HG02981 (cell line): ENCODE measurements at regions not wholly inside any gene's neighbourhood (a gene's known extent, or its start where the extent isn't known, plus 50 kb on each side); places are given as distances from the start of the nearest gene placed in this dataset.

Source experiments
- ATAC-seq: cut with Tn5 transposase; IDR thresholded peaks from one replicate; pipeline ENCODE4 v1.9.1; 2021; ENCODE audit warnings: mild to moderate bottlenecking, moderate library complexity; ENCODE audit not compliant: unreplicated experiment

DNA sequence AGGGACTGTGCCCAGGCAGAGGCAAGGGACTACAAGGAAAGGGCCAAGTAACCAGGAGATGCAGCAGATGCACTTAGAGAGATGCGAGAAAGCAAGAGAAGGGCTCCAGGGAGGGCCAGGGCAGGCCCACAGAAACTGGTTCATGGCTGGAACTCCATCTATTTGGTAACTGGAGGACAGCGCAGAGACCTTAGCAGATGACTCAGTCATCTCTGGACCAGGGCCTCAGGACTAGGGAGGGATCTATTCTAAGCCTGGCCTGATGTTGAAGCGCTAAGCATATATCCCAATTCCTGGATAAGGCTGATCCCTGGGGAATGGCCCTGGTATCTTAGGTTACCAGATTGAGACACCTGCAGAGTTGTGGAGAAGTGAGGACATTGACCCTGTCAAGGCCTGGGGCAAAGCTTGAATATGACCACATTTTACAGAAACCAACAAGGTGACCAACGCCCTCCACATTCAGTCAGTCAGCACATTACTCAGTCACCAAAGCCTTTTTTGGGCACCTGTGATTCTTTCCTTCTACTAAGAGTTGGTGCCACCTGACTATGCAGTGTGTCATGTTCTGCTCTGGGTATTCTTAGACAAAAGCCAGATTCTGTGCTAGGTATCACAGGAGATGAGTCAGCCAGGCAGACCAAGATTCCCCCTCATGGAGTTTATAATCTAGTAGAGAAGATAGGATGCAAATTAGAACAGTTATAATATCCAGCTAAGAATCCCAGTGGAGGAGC is 68.4 kb upstream of the SLCO3A1 start:
- no peak for ATAC-seq

DNA sequence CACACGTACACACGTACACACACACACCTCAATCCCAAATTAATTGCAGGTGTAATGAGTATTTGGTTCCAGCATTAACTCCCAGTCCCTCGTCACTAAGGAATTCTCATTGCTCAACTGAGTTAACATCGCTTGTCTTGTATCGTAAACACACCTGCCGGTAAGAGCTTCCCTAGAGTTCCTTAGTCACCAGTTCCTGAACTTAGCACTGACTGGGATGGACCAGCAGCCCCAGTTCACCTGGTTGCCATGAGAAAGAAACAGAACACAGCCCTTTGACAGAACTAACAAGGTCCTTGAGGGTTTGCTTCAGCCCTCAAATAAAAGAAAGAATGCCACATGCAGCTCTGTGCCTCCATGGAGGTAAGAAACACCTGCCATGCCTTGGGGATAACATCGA is 66.3 kb upstream of the SLCO3A1 start:
- no peak for ATAC-seq

DNA sequence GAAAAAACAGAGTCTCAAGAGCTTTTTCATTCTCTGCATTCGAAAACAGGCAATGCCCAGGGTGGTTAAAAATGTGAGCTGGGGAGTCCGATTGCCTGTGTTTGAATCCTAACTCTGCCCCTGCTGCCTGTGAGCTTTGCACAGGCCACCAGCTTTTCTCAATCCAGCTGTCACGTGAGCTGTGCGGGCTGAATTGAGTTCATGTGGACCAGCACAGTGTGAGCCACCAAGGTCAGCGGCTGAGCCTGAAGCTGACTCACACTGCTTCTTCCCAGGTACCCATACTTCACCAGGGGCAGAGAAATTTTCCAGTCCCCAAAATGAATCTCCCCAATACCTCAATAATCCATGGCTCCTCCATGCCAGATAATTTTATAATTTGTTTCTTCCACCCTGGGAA is 64.4 kb upstream of the SLCO3A1 start:
- no peak for ATAC-seq

DNA sequence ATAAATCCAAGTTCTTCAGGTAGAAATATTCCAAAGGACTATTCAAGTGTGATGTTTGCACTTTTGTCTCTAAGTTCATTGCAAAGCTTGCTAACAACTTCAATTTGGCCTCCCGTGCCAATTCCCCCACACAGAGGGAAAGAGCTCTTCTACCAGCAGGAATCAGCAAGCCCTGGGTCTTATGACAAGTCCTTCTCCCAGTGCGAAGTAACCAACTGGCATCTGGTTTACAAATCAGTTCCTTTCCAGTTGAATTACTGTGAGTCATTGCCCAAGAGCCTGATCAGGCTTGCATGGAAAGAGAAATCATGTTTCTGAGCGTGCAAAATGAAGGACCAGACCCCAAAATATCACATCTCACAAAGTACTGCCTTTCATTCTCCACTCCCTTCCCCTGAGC is 62.7 kb upstream of the SLCO3A1 start:
- ATAC-seq = no peak

DNA sequence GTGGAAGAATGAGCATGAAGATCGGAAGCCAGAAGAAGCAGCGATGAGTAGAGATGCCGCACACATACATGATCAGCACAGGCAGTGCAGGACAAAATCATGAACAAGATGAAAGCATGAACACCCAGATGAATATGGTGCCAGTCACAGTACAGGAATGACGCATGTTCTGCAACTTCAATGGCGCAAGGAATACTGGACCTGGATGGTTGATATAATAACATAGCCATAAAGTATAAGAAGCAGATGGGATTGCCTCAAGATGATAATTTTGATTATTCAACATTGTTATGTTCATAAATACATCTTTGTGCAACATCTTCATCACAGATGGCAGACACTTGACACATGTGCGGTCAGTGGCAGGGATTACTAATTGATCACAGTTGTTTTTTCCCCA is 59.7 kb upstream of the SLCO3A1 start:
- ATAC-seq = no peak

DNA sequence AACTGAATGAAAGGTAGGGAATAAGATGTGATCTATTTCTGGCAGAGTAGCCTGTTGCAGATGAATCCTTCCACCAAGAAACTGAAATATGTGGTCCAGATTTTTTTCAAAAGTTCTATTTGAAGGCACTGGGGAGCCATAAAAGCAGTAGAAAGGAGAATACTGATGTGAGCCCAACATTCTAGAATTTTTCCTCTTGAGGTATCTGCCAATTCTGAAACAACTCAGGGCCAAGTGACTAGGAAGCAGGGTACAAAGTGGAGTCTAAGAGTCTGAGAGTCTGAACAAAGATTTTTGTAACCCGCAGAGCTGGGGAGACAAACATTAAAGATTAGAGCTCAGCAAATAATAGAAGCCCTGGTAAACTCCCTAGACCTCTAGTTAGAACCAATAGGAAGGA is 58.3 kb upstream of the SLCO3A1 start:
- ATAC-seq = no peak

DNA sequence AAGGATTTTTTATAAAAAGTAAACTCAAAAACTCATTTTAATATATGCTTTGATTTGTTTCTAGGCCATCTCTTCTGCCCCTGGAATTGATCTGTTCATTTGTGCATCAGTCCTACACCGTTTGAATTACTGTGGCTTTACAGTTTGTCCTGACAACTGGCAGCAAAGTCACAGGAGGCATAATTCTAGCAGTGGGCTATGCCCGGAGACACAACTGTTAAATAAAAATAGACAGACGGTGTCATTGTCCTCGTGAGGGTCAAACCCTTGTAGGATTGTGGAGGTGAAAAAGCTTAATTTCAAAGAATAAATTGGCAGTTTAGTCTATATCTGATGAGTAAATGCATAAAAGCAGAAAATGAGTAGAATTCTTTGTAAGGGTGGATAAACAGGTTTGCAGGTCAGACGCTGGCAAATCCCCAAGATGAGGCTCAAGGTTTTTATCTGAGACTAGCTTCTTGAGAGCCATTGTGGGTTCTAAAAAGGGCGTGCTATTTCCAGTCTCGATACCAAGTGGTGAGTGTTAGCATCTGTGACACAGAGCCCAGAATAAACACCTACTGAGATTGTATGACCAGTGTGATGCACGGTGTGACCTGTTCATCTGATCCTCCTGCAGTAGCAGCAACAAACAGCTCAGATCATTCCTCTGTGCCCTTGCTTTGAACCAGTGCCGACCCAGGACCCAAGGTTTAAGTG is 51.5 kb upstream of the SLCO3A1 start:
- ATAC-seq = no peak

DNA sequence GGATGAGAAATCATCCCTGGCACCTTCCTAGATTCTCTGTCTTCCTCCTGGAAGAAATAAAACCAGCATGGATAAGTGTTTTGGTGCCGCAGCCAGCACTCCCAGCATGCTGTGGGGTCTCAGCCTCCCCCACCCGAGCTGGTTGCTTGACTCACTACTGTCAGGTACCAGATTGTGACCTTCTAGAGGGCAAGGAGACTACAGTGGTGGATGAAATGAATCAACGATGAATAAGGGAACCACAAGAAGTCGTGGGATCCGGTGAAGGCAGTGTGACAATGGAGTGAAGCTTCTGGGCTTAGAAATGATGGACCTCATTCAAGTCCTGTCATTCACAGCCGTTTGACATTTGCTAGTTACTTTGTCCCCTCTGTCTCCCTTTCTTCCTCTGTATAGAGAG is 50.2 kb upstream of the SLCO3A1 start:
- ATAC-seq = no peak
